ENCODE measurements at regions not wholly inside any gene's neighbourhood (a gene's known extent, or its start where the extent isn't known, plus 50 kb on each side); places are given as distances from the start of the nearest gene placed in this dataset.

DNA sequence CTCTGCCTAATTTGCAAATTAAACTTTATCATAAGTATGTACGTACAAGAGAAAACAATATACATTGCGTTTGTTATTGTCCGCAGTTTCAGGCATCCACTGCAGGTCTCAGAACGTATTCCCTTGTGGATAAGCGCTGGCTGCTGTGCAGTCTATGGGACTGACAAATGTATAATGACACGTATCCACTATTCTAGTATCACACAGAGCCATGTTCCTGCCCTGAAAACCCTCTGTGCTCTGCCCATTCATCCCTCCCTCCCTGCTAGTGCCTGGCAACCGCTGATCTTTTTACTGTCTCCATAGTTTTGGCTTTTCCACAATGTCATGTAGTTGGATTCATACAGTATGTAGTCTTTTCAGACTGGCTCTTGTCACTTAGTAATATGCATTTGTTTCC, 179.4 kb downstream of the MAF start:
- H2BK120ac ChIP-seq (replicated peaks; ENCODE audit: low read depth, low read length) = no peak overlapping the region
- H3K9ac ChIP-seq (replicated peaks in 1 of 4; ENCODE audit: extremely low read depth in 1 of 4, low read depth in 3 of 4, low read length in 3 of 4) = no peak overlapping the region
- H2BK20ac ChIP-seq (ENCODE audit: low read length) = no peak overlapping the region
- H3K23ac ChIP-seq (ENCODE audit: insufficient read length) = no peak overlapping the region
- H3K27ac ChIP-seq (ENCODE audit: low read depth, low read length) = no peak overlapping the region
- ChIA-PET POLR2A (ENCODE audit: partially characterized antibody) (no interaction called here), CTCF (ENCODE audit: partially characterized antibody) (no interaction called here)
- TF ChIP-seq CREB1 (IDR thresholded peaks at IDR 0.05) = no peak
- no peak for TF ChIP-seq EZH2 (IDR thresholded peaks at IDR 0.05; ENCODE audit: low read depth, low read length, severe bottlenecking)
- no peak for TF ChIP-seq RAD21 (IDR thresholded peaks at IDR 0.05 in 1 of 2, conservative IDR thresholded peaks at IDR 0.05 in 1 of 2; ENCODE audit: low read depth in 2 of 2, low read length in 2 of 2)
- TF ChIP-seq, protein P1, sequence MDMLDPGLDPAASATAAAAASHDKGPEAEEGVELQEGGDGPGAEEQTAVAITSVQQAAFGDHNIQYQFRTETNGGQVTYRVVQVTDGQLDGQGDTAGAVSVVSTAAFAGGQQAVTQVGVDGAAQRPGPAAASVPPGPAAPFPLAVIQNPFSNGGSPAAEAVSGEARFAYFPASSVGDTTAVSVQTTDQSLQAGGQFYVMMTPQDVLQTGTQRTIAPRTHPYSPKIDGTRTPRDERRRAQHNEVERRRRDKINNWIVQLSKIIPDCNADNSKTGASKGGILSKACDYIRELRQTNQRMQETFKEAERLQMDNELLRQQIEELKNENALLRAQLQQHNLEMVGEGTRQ (IDR thresholded peaks at IDR 0.05; ENCODE audit: low read length) = no peak
- TF ChIP-seq RXRA (IDR thresholded peaks at IDR 0.05; ENCODE audit: insufficient read depth, low read depth, low read length) = no peak
- H3K4ac ChIP-seq (replicated peaks; ENCODE audit: insufficient read length, low read depth, low read length) = no peak overlapping the region
- no peak overlapping the region for H4K5ac ChIP-seq (ENCODE audit: insufficient read length, low read depth, low read length)
- no peak overlapping the region for H2BK12ac ChIP-seq (ENCODE audit: low read depth, low read length)
- no peak overlapping the region for H2AFZ ChIP-seq (ENCODE audit: low read length)
- no peak for DNase-seq (ENCODE audit: low read depth in 1 of 2, low spot score in 2 of 2)
- no peak overlapping the region for H4K91ac ChIP-seq (replicated peaks; ENCODE audit: insufficient read length, low read length)
- no peak overlapping the region for H2BK15ac ChIP-seq (ENCODE audit: low read length)
- H3K27me3 ChIP-seq (replicated peaks in 1 of 4; ENCODE audit: control insufficient read depth in 3 of 4, extremely low read depth in 1 of 4, insufficient read depth in 3 of 4, low read length in 3 of 4) = no peaks in the 10 kb centered on the region
- no peaks in the 10 kb centered on the region for H3K36me3 ChIP-seq (ENCODE audit: control insufficient read depth in 2 of 4, insufficient read depth in 4 of 4, low read length in 3 of 4)
- H3K79me2 ChIP-seq (ENCODE audit: control insufficient read depth in 1 of 2, insufficient read depth in 2 of 2, low read length in 2 of 2) = no peaks in the 10 kb centered on the region
- H3K23me2 ChIP-seq (ENCODE audit: low read depth, low read length) = no peaks in the 10 kb centered on the region
- no peak overlapping the region for H2AK5ac ChIP-seq (ENCODE audit: low read depth, low read length)
- peaks cover 0 to 15% (median 6%) of the 10 kb centered on the region in 4 experiments; a peak in 3 of 7 replicates for H3K4me1 ChIP-seq (replicated peaks in 1 of 4; ENCODE audit: control insufficient read depth in 3 of 4, insufficient read depth in 4 of 4, low read length in 3 of 4)
- H3K56ac ChIP-seq (replicated peaks; ENCODE audit: insufficient read length, low read depth, low read length) = no peak overlapping the region
- H2BK5ac ChIP-seq (ENCODE audit: low read depth, low read length) = no peak overlapping the region
- H3K14ac ChIP-seq (ENCODE audit: insufficient read length) = no peak overlapping the region
- H4K20me1 ChIP-seq (replicated peaks in 1 of 2; ENCODE audit: control insufficient read depth in 1 of 2, insufficient read depth in 2 of 2, low read length in 2 of 2) = no peaks in the 10 kb centered on the region
- H3K79me1 ChIP-seq (ENCODE audit: low read depth, low read length) = no peaks in the 10 kb centered on the region
- H3K4me3 ChIP-seq (ENCODE audit: extremely low read depth in 1 of 4, insufficient read depth in 2 of 4, low read depth in 3 of 4, low read length in 4 of 4) = no peak overlapping the region
- FAIRE-seq = no peak
- H3K4me2 ChIP-seq (ENCODE audit: insufficient read depth in 1 of 2, low read depth in 2 of 2, low read length in 2 of 2) = no peak overlapping the region
- H3K9me3 ChIP-seq (ENCODE audit: insufficient read depth in 2 of 2, low read depth in 1 of 2, low read length in 1 of 2) = no peaks in the 10 kb centered on the region
- no peak overlapping the region for H3K18ac ChIP-seq (ENCODE audit: extremely low read depth, low read length)
- 90% methylated on average over 7 of the region's 7 CpGs; no CpG with 5 or more reads in 1 of the 2 experiments for WGBS, 2 experiments (ENCODE audit: extremely low coverage in 1 of 2, insufficient coverage in 1 of 2, insufficient read length in 1 of 2, insufficient replicate concordance in 2 of 2, low coverage in 1 of 2, low lambda C conversion rate in 2 of 2, missing lambda C conversion rate in 1 of 2)
- no peak overlapping the region for H4K8ac ChIP-seq (ENCODE audit: extremely low read depth, insufficient read depth, low read length)

All from H1 (cell line).